HCT116 (cell line): ENCODE measurements at regions not wholly inside any gene's neighbourhood (a gene's known extent, or its start where the extent isn't known, plus 50 kb on each side); places are given as distances from the start of the nearest gene placed in this dataset.

Experiments
- ATAC-seq: fragments of 200-7000 bp; cut with Tn5 transposase; 2 replicates; pipeline ENCODE4 v1.9.1; 2020; ENCODE audit warnings: mild to moderate bottlenecking, moderate library complexity
- BruUV-seq: library from RNA; stranded (reverse); fragments of 400-500 nt; replicated peaks from 2 replicates; lab custom pipeline; 2021; lab: Mats Ljungman, UMichigan
- CTCF ChIA-PET: fragments of 300-600 bp; sonication (Branson Sonifier 250); formaldehyde crosslinking; loops from one replicate; lab custom pipeline; 2021; ENCODE audit warnings: antibody characterized with exemption; lab: Charles Lee
- POLR2A ChIA-PET: fragments of 300-600, 350-600 bp; sonication (Branson Sonifier 250); formaldehyde crosslinking; loops from one replicate; lab custom pipeline; 2021; ENCODE audit warnings: antibody characterized with exemption; lab: Charles Lee
- RAD21 ChIA-PET, 2 experiments: fragments of 300-600 bp; sonication (Branson Sonifier 250); formaldehyde crosslinking; loops; one replicate each; lab custom pipeline; 2023; ENCODE audit warnings: low total read pairs in 2 of 2; ENCODE audit not compliant: uncharacterized antibody in 2 of 2, unreplicated experiment in 2 of 2, low non-redundant PET in 1 of 2; lab: Charles Lee
- DNase-seq: peaks from one replicate; pipeline ENCODE4 v3.0.0-alpha.2; 2010; ENCODE audit warnings: low read depth, low spot score
- H2AFZ ChIP-seq: fragments of 200-600 bp; shearing (Covaris generic), sonication (generic); 2 replicates; pipeline ENCODE4 v1.6.1; 2017; ENCODE audit warnings: low read depth, mixed run types, mixed read lengths, antibody characterized with exemption, low read length; ENCODE audit not compliant: poor library complexity, severe bottlenecking
- H3K27ac ChIP-seq: 2 replicates; pipeline ENCODE4 v1.5.1; 2012; ENCODE audit warnings: low read depth, low read length
- H3K27me3 ChIP-seq: fragments of 200-600 bp; sonication (generic); 2 replicates; pipeline ENCODE4 v1.6.1; 2016; ENCODE audit warnings: mixed run types, low read length, mixed read lengths; ENCODE audit not compliant: insufficient read depth
- H3K36me3 ChIP-seq, 2 experiments: fragments of 200-500 bp in 1 of 2; fragments of 200-600 bp in 1 of 2; sonication (Bioruptor generic) in 1 of 2; sonication (generic) in 1 of 2; 2 replicates each; pipeline versions ENCODE4 v1.5.1 to v1.6.1; 2014 to 2016; ENCODE audit warnings: low read length in 2 of 2, inconsistent platforms in 1 of 2, mixed read lengths in 1 of 2, mixed run types in 1 of 2; ENCODE audit not compliant: insufficient read depth in 2 of 2, control insufficient read depth in 1 of 2
- H3K4me1 ChIP-seq, 2 experiments: fragments of 200-600 bp in 1 of 2; sonication (generic) in 1 of 2; 2 replicates each; pipeline versions ENCODE4 v1.5.1 to v1.6.1; 2012 to 2017; ENCODE audit warnings: low read length in 2 of 2, inconsistent platforms in 1 of 2, mild to moderate bottlenecking in 1 of 2, mixed read lengths in 1 of 2, mixed run types in 1 of 2, moderate library complexity in 1 of 2; ENCODE audit not compliant: insufficient read depth in 2 of 2, control insufficient read depth in 1 of 2
- H3K4me2 ChIP-seq: fragments of 200-600 bp; sonication (generic); 2 replicates; pipeline ENCODE4 v1.6.1; 2017; ENCODE audit warnings: mixed run types, low read length, mixed read lengths
- H3K4me3 ChIP-seq, 2 experiments: fragments of 200-600 bp in 1 of 2; sonication (generic) in 1 of 2; replicated peaks in 1 of 2; 2 replicates each; pipeline ENCODE4 v1.5.1; 2011 to 2016; ENCODE audit warnings: low read length in 2 of 2, control low read depth in 1 of 2, low read depth in 1 of 2, mild to moderate bottlenecking in 1 of 2, mixed read lengths in 1 of 2, mixed run types in 1 of 2
- H3K79me2 ChIP-seq: fragments of 200-600 bp; sonication (generic); 2 replicates; pipeline ENCODE4 v1.6.1; 2017; ENCODE audit warnings: mild to moderate bottlenecking, mixed run types, low read length, moderate library complexity, mixed read lengths; ENCODE audit not compliant: insufficient read depth
- H3K9ac ChIP-seq: fragments of 200-600 bp; sonication (generic); 2 replicates; pipeline ENCODE4 v1.6.1; 2016; ENCODE audit warnings: low read length, mixed read lengths
- H3K9me2 ChIP-seq: fragments of 200-600 bp; sonication (generic), shearing (Covaris generic); 2 replicates; pipeline ENCODE4 v1.6.1; 2017; ENCODE audit warnings: mixed run types, mild to moderate bottlenecking, moderate library complexity; ENCODE audit not compliant: insufficient read depth
- H3K9me3 ChIP-seq, 2 experiments: fragments of 200-500 bp in 1 of 2; fragments of 200-600 bp in 1 of 2; sonication (Bioruptor generic) in 1 of 2; sonication (generic) in 1 of 2; 2 replicates each; pipeline ENCODE4 v1.6.1; 2014 to 2017; ENCODE audit warnings: low read length in 2 of 2, mixed read lengths in 2 of 2, inconsistent platforms in 1 of 2, low read depth in 1 of 2, mild to moderate bottlenecking in 1 of 2, mixed run types in 1 of 2, moderate library complexity in 1 of 2; ENCODE audit not compliant: control insufficient read depth in 1 of 2, insufficient read depth in 1 of 2
- H4K20me1 ChIP-seq: fragments of 200-600 bp; sonication (generic), shearing (Covaris generic); 2 replicates; pipeline ENCODE4 v1.6.1; 2017; ENCODE audit warnings: mixed run types, mild to moderate bottlenecking, moderate library complexity; ENCODE audit not compliant: insufficient read depth
- CEBPB ChIP-seq: IDR thresholded peaks from 2 replicates; pipeline ENCODE4 v1.6.1; 2012; ENCODE audit warnings: low read depth
- ELF1 ChIP-seq: IDR thresholded peaks from 2 replicates; pipeline ENCODE4 v1.6.1; 2012; ENCODE audit warnings: low read depth, borderline replicate concordance
- EZH2 ChIP-seq: fragments of 200-600 bp; sonication (generic); IDR thresholded peaks from 2 replicates; pipeline ENCODE4 v1.6.1; 2017; ENCODE audit warnings: antibody characterized with exemption, mixed run types
- POLR2A ChIP-seq: IDR thresholded peaks from 2 replicates; pipeline ENCODE4 v1.7.0; 2011; ENCODE audit warnings: borderline replicate concordance; ENCODE audit not compliant: insufficient read depth, insufficient read length; ENCODE audit errors: extremely low read depth
- RAD21 ChIP-seq: IDR thresholded peaks from 2 replicates; pipeline ENCODE4 v1.6.1; 2012; ENCODE audit warnings: low read depth, mild to moderate bottlenecking
- REST ChIP-seq: IDR thresholded peaks from 2 replicates; pipeline ENCODE4 v1.6.1; 2012; ENCODE audit warnings: low read depth
- SP1 ChIP-seq: IDR thresholded peaks from 2 replicates; pipeline ENCODE4 v1.6.1; 2012; ENCODE audit warnings: low read depth
- YY1 ChIP-seq: IDR thresholded peaks from 2 replicates; pipeline ENCODE4 v1.6.1; 2011; ENCODE audit warnings: low read length, low read depth, moderate library complexity, mild to moderate bottlenecking; ENCODE audit not compliant: insufficient replicate concordance; ENCODE audit errors: extremely low read depth
- ZBTB33 ChIP-seq: IDR thresholded peaks from 2 replicates; pipeline ENCODE4 v1.6.1; 2011; ENCODE audit warnings: mild to moderate bottlenecking, low read length, moderate library complexity; ENCODE audit not compliant: insufficient replicate concordance; ENCODE audit errors: extremely low read depth
- ZNF274 ChIP-seq: fragments of 200-500 bp; sonication (Bioruptor generic); IDR thresholded peaks from 2 replicates; pipeline ENCODE4 v1.6.1; 2014; ENCODE audit warnings: mild to moderate bottlenecking, low read depth, low read length, inconsistent platforms
- intact Hi-C: fragments of 100-400 bp; cut with micrococcal nuclease; formaldehyde crosslinking; loops from 2 replicates; pipeline ENCODE4 v1.10.0; 2022
- TF ChIP-seq, protein P1 (sequence below), 3 experiments: fragments of 200-600 bp in 1 of 3; sonication (generic) in 1 of 3; IDR thresholded peaks in 2 of 3; conservative IDR thresholded peaks in 1 of 3; 2 replicates each; pipeline ENCODE4 v1.5.1; 2012 to 2017; ENCODE audit warnings: low read depth in 2 of 3, low read length in 2 of 3, antibody characterized with exemption in 1 of 3, borderline replicate concordance in 1 of 3, control low read depth in 1 of 3, mild to moderate bottlenecking in 1 of 3, mixed read lengths in 1 of 3, mixed run types in 1 of 3, moderate library complexity in 1 of 3; ENCODE audit not compliant: insufficient read depth in 1 of 3

DNA sequence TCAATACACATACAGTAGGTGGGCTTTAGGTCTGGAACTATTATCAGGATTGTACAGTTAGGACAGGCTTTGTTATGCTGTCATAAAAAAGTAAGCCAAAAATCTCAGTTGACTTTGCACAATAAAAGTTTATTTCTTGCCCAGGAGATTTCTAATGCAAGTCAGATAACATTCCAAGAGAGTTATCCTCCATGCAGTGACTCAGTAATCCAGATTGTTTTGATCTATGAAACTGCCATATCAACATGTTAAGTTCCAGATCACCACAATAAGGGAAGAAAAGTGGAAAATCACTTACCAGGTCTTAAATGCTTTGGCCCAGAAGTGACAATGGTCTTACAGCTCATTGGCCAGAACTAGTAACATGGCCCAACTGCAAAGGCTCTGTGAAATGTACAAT, 636.2 kb upstream of the KLF12 start:
- no peaks in the 10 kb centered on the region for H3K79me2 ChIP-seq
- no peaks in the 10 kb centered on the region for H3K27me3 ChIP-seq
- BruUV-seq = no TSS peak
- TF ChIP-seq EZH2 = no peak
- TF ChIP-seq, protein P1, sequence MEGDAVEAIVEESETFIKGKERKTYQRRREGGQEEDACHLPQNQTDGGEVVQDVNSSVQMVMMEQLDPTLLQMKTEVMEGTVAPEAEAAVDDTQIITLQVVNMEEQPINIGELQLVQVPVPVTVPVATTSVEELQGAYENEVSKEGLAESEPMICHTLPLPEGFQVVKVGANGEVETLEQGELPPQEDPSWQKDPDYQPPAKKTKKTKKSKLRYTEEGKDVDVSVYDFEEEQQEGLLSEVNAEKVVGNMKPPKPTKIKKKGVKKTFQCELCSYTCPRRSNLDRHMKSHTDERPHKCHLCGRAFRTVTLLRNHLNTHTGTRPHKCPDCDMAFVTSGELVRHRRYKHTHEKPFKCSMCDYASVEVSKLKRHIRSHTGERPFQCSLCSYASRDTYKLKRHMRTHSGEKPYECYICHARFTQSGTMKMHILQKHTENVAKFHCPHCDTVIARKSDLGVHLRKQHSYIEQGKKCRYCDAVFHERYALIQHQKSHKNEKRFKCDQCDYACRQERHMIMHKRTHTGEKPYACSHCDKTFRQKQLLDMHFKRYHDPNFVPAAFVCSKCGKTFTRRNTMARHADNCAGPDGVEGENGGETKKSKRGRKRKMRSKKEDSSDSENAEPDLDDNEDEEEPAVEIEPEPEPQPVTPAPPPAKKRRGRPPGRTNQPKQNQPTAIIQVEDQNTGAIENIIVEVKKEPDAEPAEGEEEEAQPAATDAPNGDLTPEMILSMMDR (IDR thresholded peaks at IDR 0.05 in 2 of 3, conservative IDR thresholded peaks at IDR 0.05 in 1 of 3; ENCODE audit: borderline replicate concordance in 1 of 3, insufficient read depth in 1 of 3, low read depth in 2 of 3, low read length in 2 of 3) = no peak
- TF ChIP-seq REST = no peak
- TF ChIP-seq ZNF274 = no peak
- TF ChIP-seq ZBTB33 = no peak
- TF ChIP-seq POLR2A = no peak
- no peak for TF ChIP-seq YY1
- no peak for TF ChIP-seq CEBPB
- no peak for TF ChIP-seq SP1
- TF ChIP-seq RAD21 = no peak
- no peak for TF ChIP-seq ELF1
- H2AFZ ChIP-seq = no peak overlapping the region
- no peak overlapping the region for H3K9ac ChIP-seq
- no peak for ATAC-seq
- ChIA-PET RAD21 (no interaction called here), POLR2A (no interaction called here), CTCF (no interaction called here)
- H4K20me1 ChIP-seq = no peaks in the 10 kb centered on the region
- H3K27ac ChIP-seq = no peak overlapping the region
- no peaks in the 10 kb centered on the region for H3K36me3 ChIP-seq
- DNase-seq = no peak
- intact Hi-C loops = no loop called here
- H3K9me2 ChIP-seq = no peaks in the 10 kb centered on the region
- no peaks in the 10 kb centered on the region for H3K4me1 ChIP-seq
- no peak overlapping the region for H3K4me2 ChIP-seq
- no peaks in the 10 kb centered on the region for H3K9me3 ChIP-seq
- no peak overlapping the region for H3K4me3 ChIP-seq
